K562 (cell line): ENCODE measurements at regions not wholly inside any gene's neighbourhood (a gene's known extent, or its start where the extent isn't known, plus 50 kb on each side); places are given as distances from the start of the nearest gene placed in this dataset.

Source experiments
- ATAC-seq: fragments of 200-7000 bp; cut with Tn5 transposase; 3 replicates; pipeline ENCODE4 v1.9.1; 2020; ENCODE audit warnings: moderate library complexity
- BruUV-seq: library from RNA; stranded (reverse); fragments of 400-500 nt; replicated peaks from 2 replicates; lab custom pipeline; 2021; lab: Mats Ljungman, UMichigan
- CTCF ChIA-PET: fragments of 300-600 bp; formaldehyde crosslinking; extraction: SDS; loops from one replicate; lab custom pipeline; 2021; ENCODE audit warnings: low intra/inter-chr PET ratio; lab: Yijun Ruan, JAX
- POLR2A ChIA-PET: fragments of 300-600, 350-650 bp; sonication (Branson Sonifier 250); formaldehyde crosslinking; extraction: SDS; loops from one replicate; lab custom pipeline; 2021; ENCODE audit warnings: antibody characterized with exemption, inconsistent platforms; lab: Yijun Ruan, JAX
- DNase-seq, 4 experiments: peaks; one replicate each; pipeline versions ENCODE4 v3.0.0 to v3.0.0-alpha.2; 2011 to 2018; ENCODE audit warnings: low spot score in 3 of 4, mixed read lengths in 3 of 4; ENCODE audit errors: extremely low read depth in 1 of 4
- FAIRE-seq: peaks from 2 replicates; lab custom pipeline; 2011; peaks lifted over from hg19 to GRCh38; lab: Jason Lieb, UNC
- H2AFZ ChIP-seq: 2 replicates; pipeline ENCODE4 v1.6.0; 2011; ENCODE audit warnings: low read depth, low read length, control low read depth, inconsistent platforms
- H3K27ac ChIP-seq: fragments of 200-600 bp; 3 replicates; pipeline ENCODE4 v1.8.0; 2011; ENCODE audit warnings: low read depth, mild to moderate bottlenecking, control low read depth, inconsistent platforms, low read length, moderate library complexity, mixed read lengths; ENCODE audit errors: extremely low read depth
- H3K27me3 ChIP-seq, 2 experiments: fragments of 300-600 bp in 1 of 2; 2 replicates in 1 of 2; 3 replicates in 1 of 2; pipeline versions ENCODE4 v1.6.0 to v1.8.0; 2011; ENCODE audit warnings: inconsistent platforms in 2 of 2, low read length in 2 of 2, mild to moderate bottlenecking in 1 of 2, mixed read lengths in 1 of 2, moderate library complexity in 1 of 2; ENCODE audit not compliant: control insufficient read depth in 2 of 2, insufficient read depth in 2 of 2
- H3K36me3 ChIP-seq: fragments of 300-600 bp; 3 replicates; pipeline ENCODE4 v1.8.0; 2011; ENCODE audit warnings: mild to moderate bottlenecking, low read length, inconsistent platforms; ENCODE audit not compliant: control insufficient read depth, insufficient read depth
- H3K4me1 ChIP-seq, 2 experiments: fragments of 200-600 bp in 1 of 2; replicated peaks in 1 of 2; 2 replicates in 1 of 2; 3 replicates in 1 of 2; pipeline versions ENCODE4 v1.5.1 to v1.8.0; 2011; ENCODE audit warnings: inconsistent platforms in 2 of 2, low read length in 2 of 2, mild to moderate bottlenecking in 1 of 2, mixed read lengths in 1 of 2, moderate library complexity in 1 of 2; ENCODE audit not compliant: control insufficient read depth in 2 of 2, insufficient read depth in 2 of 2
- H3K4me2 ChIP-seq: 2 replicates; pipeline ENCODE4 v1.6.1; 2011; ENCODE audit warnings: low read length, control low read depth, inconsistent platforms, mixed read lengths; ENCODE audit not compliant: insufficient read depth
- H3K4me3 ChIP-seq: fragments of 200-600 bp; sonication (generic), shearing (Covaris generic); 2 replicates; pipeline ENCODE4 v1.5.1; 2016; ENCODE audit warnings: control low read depth, inconsistent platforms
- H3K79me2 ChIP-seq: fragments of 200-600 bp; 3 replicates; pipeline ENCODE4 v1.8.0; 2011; ENCODE audit warnings: low read length, inconsistent platforms; ENCODE audit not compliant: control insufficient read depth, insufficient read depth
- H3K9ac ChIP-seq, 2 experiments: 2 replicates each; pipeline versions ENCODE4 v1.6.0 to v1.6.1; 2011; ENCODE audit warnings: low read depth in 2 of 2, low read length in 2 of 2, control low read depth in 1 of 2, inconsistent platforms in 1 of 2, mild to moderate bottlenecking in 1 of 2, mixed read lengths in 1 of 2; ENCODE audit not compliant: insufficient read depth in 1 of 2
- H3K9me1 ChIP-seq: one replicate; pipeline ENCODE4 v1.6.0; 2011; ENCODE audit warnings: inconsistent platforms, mild to moderate bottlenecking, low read length, moderate library complexity; ENCODE audit not compliant: control insufficient read depth, insufficient read depth
- H3K9me3 ChIP-seq: replicated peaks from 2 replicates; pipeline ENCODE4 v1.5.1; 2011; ENCODE audit warnings: low read depth, low read length, inconsistent platforms; ENCODE audit not compliant: control insufficient read depth, insufficient read depth
- H4K20me1 ChIP-seq: replicated peaks from 2 replicates; pipeline ENCODE4 v1.6.1; 2011; ENCODE audit warnings: low read length, inconsistent platforms, mixed read lengths; ENCODE audit not compliant: control insufficient read depth, insufficient read depth
- ARID4B ChIP-seq: sonication (generic); formaldehyde crosslinking; IDR thresholded peaks from 2 replicates; pipeline ENCODE4 v1.8.0; 2022; ENCODE audit warnings: mild to moderate bottlenecking, missing genetic modification reagents
- BRD4 ChIP-seq: fragments of 200-600 bp; sonication (generic); IDR thresholded peaks from 2 replicates; pipeline ENCODE4 v1.6.1; 2017; ENCODE audit warnings: inconsistent platforms
- DDX20 ChIP-seq: fragments of 450-650 bp; IDR thresholded peaks from 2 replicates; pipeline ENCODE4 v1.6.1; 2016; ENCODE audit warnings: missing genetic modification characterization, low read depth, mild to moderate bottlenecking, missing compliant biosample characterization, moderate library complexity
- DLX4 ChIP-seq: fragments of 250-450 bp; sonication (Bioruptor Pico); IDR thresholded peaks from 2 replicates; pipeline ENCODE4 v1.6.1; 2021; ENCODE audit warnings: mild to moderate bottlenecking
- PKNOX1 ChIP-seq: fragments of 450-650 bp; IDR thresholded peaks from 2 replicates; pipeline ENCODE4 v1.6.1; 2016
- POLR3A ChIP-seq: IDR thresholded peaks from 2 replicates; pipeline ENCODE4 v1.6.1; 2011; ENCODE audit warnings: borderline replicate concordance, mild to moderate bottlenecking, moderate library complexity; ENCODE audit not compliant: insufficient read length, insufficient read depth; ENCODE audit errors: extremely low read depth
- POLR3G ChIP-seq: IDR thresholded peaks from 2 replicates; pipeline ENCODE4 v1.6.1; 2011; ENCODE audit not compliant: insufficient read length, insufficient replicate concordance; ENCODE audit errors: extremely low read depth
- PTRF ChIP-seq: fragments of 450-650 bp; IDR thresholded peaks from 2 replicates; pipeline ENCODE4 v1.6.1; 2016; ENCODE audit warnings: mild to moderate bottlenecking, missing genetic modification characterization, missing compliant biosample characterization
- TRIM28 ChIP-seq: fragments of 450-650 bp; IDR thresholded peaks from 2 replicates; pipeline ENCODE4 v1.6.1; 2017
- ZBTB2 ChIP-seq: fragments of 450-650 bp; IDR thresholded peaks from 2 replicates; pipeline ENCODE4 v1.6.1; 2016; ENCODE audit warnings: antibody characterized with exemption
- ZBTB49 ChIP-seq: sonication (generic); formaldehyde crosslinking; IDR thresholded peaks from 2 replicates; pipeline ENCODE4 v1.8.0; 2022; ENCODE audit warnings: missing genetic modification reagents, mild to moderate bottlenecking, borderline replicate concordance
- ZNF263 ChIP-seq: sonication (generic); formaldehyde crosslinking; IDR thresholded peaks from 2 replicates; pipeline ENCODE4 v1.8.0; 2022; ENCODE audit warnings: mild to moderate bottlenecking, missing genetic modification reagents, borderline replicate concordance
- WGBS: fragments of 100-300 bp; shearing (Covaris generic); methylation state at CpG from one replicate; pipeline ENCODE4 v1.1.6; 2016; ENCODE audit warnings: low coverage, mixed read lengths; ENCODE audit not compliant: insufficient coverage; ENCODE audit errors: missing lambda C conversion rate; 5-methylcytosine and 5-hydroxymethylcytosine counted together
- in situ Hi-C: fragments of 300-500 bp; cut with MboI; formaldehyde crosslinking; loops from 4 replicates; pipeline ENCODE4 v1.15.0; 2018; ENCODE audit warnings: inconsistent platforms, mixed read lengths
- intact Hi-C: fragments of 100-400 bp; cut with micrococcal nuclease; formaldehyde crosslinking; loops from 2 replicates; pipeline ENCODE4 v1.14.2; 2022

- peaks cover 21% of the 10 kb centered on the region for H4K20me1 ChIP-seq
- no peak overlapping the region for H3K27ac ChIP-seq
- H3K4me3 ChIP-seq, result no peak overlapping the region
- ATAC-seq (no peak), FAIRE-seq (no peak), DNase-seq (no peak)
- ChIA-PET POLR2A (no interaction called here), CTCF (no interaction called here)
- H3K79me2 ChIP-seq, result peaks cover 64% of the 10 kb centered on the region
- no peaks in the 10 kb centered on the region for H3K9me3 ChIP-seq
- H3K9me1 ChIP-seq, result no peaks in the 10 kb centered on the region
- no peaks in the 10 kb centered on the region for H3K27me3 ChIP-seq
- WGBS, result 86% methylated on average over 17 of the region's 17 CpGs
- in situ Hi-C loops, result no loop called here
- intact Hi-C loops, result no loop called here
- BruUV-seq, result no TSS peak
- H2AFZ ChIP-seq, result no peak overlapping the region
- peaks cover 46% of the 10 kb centered on the region for H3K36me3 ChIP-seq
- no peaks in the 10 kb centered on the region; a peak in 1 of 5 replicates for H3K4me1 ChIP-seq
- no peak overlapping the region for H3K4me2 ChIP-seq
- H3K9ac ChIP-seq, result no peak overlapping the region; a peak in 1 of 4 replicates
- TF ChIP-seq ZNF263 (CRISPR knock-in tag), result no peak
- no peak for TF ChIP-seq POLR3G
- TF ChIP-seq DLX4, result no peak
- no peak for TF ChIP-seq PTRF (tag)
- no peak for TF ChIP-seq ZBTB2
- TF ChIP-seq DDX20, result no peak
- TF ChIP-seq ARID4B, result no peak
- TF ChIP-seq PKNOX1, result no peak
- TF ChIP-seq ZBTB49 (CRISPR knock-in tag), result no peak
- no peak for TF ChIP-seq POLR3A
- TF ChIP-seq BRD4, result no peak
- TF ChIP-seq TRIM28, result no peak
These were observed 236.7 kb downstream of the BRD1 start for GRCh38 chr22:49590851-49591445.
